GM23338 (cell line): ENCODE measurements at regions not wholly inside any gene's neighbourhood (a gene's known extent, or its start where the extent isn't known, plus 50 kb on each side); places are given as distances from the start of the nearest gene placed in this dataset.

Experiments used
- ATAC-seq: fragments of 200-7000 bp; cut with Tn5 transposase; 3 replicates; pipeline ENCODE4 v1.9.1; 2020
- DNase-seq: peaks from one replicate; pipeline ENCODE4 v3.0.0-alpha.2; 2015; ENCODE audit warnings: low spot score
- H2AFZ ChIP-seq: fragments of 200-600 bp; sonication (generic); 2 replicates; pipeline ENCODE4 v1.8.0; 2016; ENCODE audit warnings: antibody characterized with exemption, mild to moderate bottlenecking, moderate library complexity
- H3F3A ChIP-seq: fragments of 200-600 bp; sonication (generic); replicated peaks from 2 replicates; pipeline ENCODE4 v1.8.0; 2017; ENCODE audit warnings: antibody characterized with exemption, mixed run types, low read depth
- H3K27ac ChIP-seq: fragments of 200-600 bp; sonication (generic); 2 replicates; pipeline ENCODE4 v1.6.1; 2016; ENCODE audit warnings: low read depth
- H3K27me3 ChIP-seq: fragments of 200-600 bp; sonication (generic); 2 replicates; pipeline ENCODE4 v1.8.0; 2016; ENCODE audit warnings: mild to moderate bottlenecking, mixed run types, moderate library complexity; ENCODE audit not compliant: insufficient read depth
- H3K36me3 ChIP-seq: fragments of 200-600 bp; sonication (generic); 2 replicates; pipeline ENCODE4 v1.8.0; 2016; ENCODE audit warnings: mild to moderate bottlenecking; ENCODE audit not compliant: insufficient read depth
- H3K4me1 ChIP-seq: fragments of 200-600 bp; sonication (generic); 2 replicates; pipeline ENCODE4 v1.8.0; 2016; ENCODE audit warnings: mild to moderate bottlenecking, moderate library complexity; ENCODE audit not compliant: insufficient read depth
- H3K4me2 ChIP-seq: fragments of 200-600 bp; sonication (generic); 2 replicates; pipeline ENCODE4 v1.7.1; 2017; ENCODE audit warnings: mixed run types
- H3K4me3 ChIP-seq: fragments of 200-600 bp; sonication (generic); 2 replicates; pipeline ENCODE4 v1.6.1; 2016; ENCODE audit warnings: mixed run types
- H3K79me2 ChIP-seq: fragments of 200-600 bp; sonication (generic); replicated peaks from 2 replicates; pipeline ENCODE4 v1.8.0; 2017; ENCODE audit warnings: mild to moderate bottlenecking; ENCODE audit not compliant: insufficient read depth
- H3K9me2 ChIP-seq: fragments of 200-600 bp; sonication (generic); 2 replicates; pipeline ENCODE4 v1.8.0; 2017; ENCODE audit not compliant: insufficient read depth
- H4K20me1 ChIP-seq: fragments of 200-600 bp; sonication (generic); replicated peaks from 2 replicates; pipeline ENCODE4 v1.8.0; 2017; ENCODE audit warnings: mild to moderate bottlenecking; ENCODE audit not compliant: insufficient read depth
- H3K27ac Mint-ChIP-seq: 2 replicates; pipeline ENCODE4 v1.8.0; 2020; ENCODE audit warnings: inconsistent platforms, mild to moderate bottlenecking, moderate library complexity, mixed read lengths
- H3K27me3 Mint-ChIP-seq: 3 replicates; pipeline ENCODE4 v1.8.0; 2022; ENCODE audit warnings: low read depth, mild to moderate bottlenecking, moderate library complexity, mixed read lengths, inconsistent platforms; ENCODE audit not compliant: insufficient read depth, poor library complexity
- H3K36me3 Mint-ChIP-seq: 3 replicates; pipeline ENCODE4 v1.8.0; 2021; ENCODE audit warnings: low read depth, mild to moderate bottlenecking, inconsistent platforms, moderate library complexity, mixed read lengths
- H3K4me1 Mint-ChIP-seq: 3 replicates; pipeline ENCODE4 v1.8.0; 2020; ENCODE audit warnings: mild to moderate bottlenecking, inconsistent platforms, mixed read lengths
- H3K4me3 Mint-ChIP-seq: 3 replicates; pipeline ENCODE4 v1.8.0; 2021; ENCODE audit warnings: moderate library complexity, mild to moderate bottlenecking, inconsistent platforms, mixed read lengths
- H3K9me3 Mint-ChIP-seq: 3 replicates; pipeline ENCODE4 v1.8.0; 2020; ENCODE audit warnings: moderate library complexity, mild to moderate bottlenecking, inconsistent platforms, mixed read lengths
- CREB1 ChIP-seq: fragments of 250-450 bp; sonication (Bioruptor Pico); IDR thresholded peaks from 2 replicates; pipeline ENCODE4 v1.5.0; 2020; ENCODE audit warnings: low read depth, mild to moderate bottlenecking, moderate library complexity
- EZH2 ChIP-seq: fragments of 200-600 bp; sonication (generic); IDR thresholded peaks from one replicate; pipeline ENCODE4 v1.8.0; 2017; ENCODE audit warnings: antibody characterized with exemption, mild to moderate bottlenecking, low read depth; ENCODE audit not compliant: unreplicated experiment
- JUNB ChIP-seq: IDR thresholded peaks from one replicate; pipeline ENCODE4 v1.6.1; 2016; ENCODE audit warnings: antibody characterized with exemption; ENCODE audit not compliant: unreplicated experiment
- POLR2AphosphoS5 ChIP-seq: IDR thresholded peaks from 2 replicates; pipeline ENCODE4 v1.6.1; 2016; ENCODE audit warnings: antibody characterized with exemption, low read depth
- REST ChIP-seq: IDR thresholded peaks from one replicate; pipeline ENCODE4 v1.6.1; 2018; ENCODE audit warnings: antibody characterized with exemption; ENCODE audit not compliant: unreplicated experiment
- STAT1 ChIP-seq: IDR thresholded peaks from one replicate; pipeline ENCODE4 v1.6.1; 2016; ENCODE audit warnings: antibody characterized with exemption; ENCODE audit not compliant: unreplicated experiment
- ZNF114 ChIP-seq: fragments of 250-450 bp; sonication (Bioruptor Pico); IDR thresholded peaks from 2 replicates; pipeline ENCODE4 v1.5.0; 2020; ENCODE audit warnings: mild to moderate bottlenecking, moderate library complexity
- ZNF331 ChIP-seq: fragments of 250-450 bp; sonication (Bioruptor Pico); IDR thresholded peaks from 2 replicates; pipeline ENCODE4 v1.5.0; 2020; ENCODE audit warnings: low read depth, mild to moderate bottlenecking, moderate library complexity
- TF ChIP-seq, protein P1 (sequence below): IDR thresholded peaks from 2 replicates; pipeline ENCODE4 v1.6.1; 2016; ENCODE audit warnings: antibody characterized with exemption

DNA sequence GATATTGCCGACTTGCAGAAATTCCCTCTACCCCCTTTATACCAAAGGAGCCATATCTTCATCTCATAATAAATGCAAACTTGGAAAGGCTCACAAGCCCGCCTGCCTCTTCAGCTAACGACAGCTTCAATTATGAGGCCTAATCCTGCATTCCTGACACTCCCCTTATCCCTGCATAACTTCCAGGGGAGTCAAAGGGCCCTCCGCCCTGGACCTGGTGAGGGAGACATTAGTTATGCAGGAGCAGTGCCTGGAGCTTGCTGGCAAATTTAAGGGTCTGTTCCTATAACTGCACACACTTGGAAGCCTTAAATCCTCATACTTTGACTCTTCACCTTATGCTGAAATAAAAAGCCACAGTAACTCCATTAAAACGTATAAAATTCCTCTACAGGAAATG, 617.9 kb downstream of the BNC2 start:
- Mint-ChIP-seq H3K27me3 (peaks cover 4% of the 10 kb centered on the region), H3K9me3 (no peaks in the 10 kb centered on the region), H3K4me3 (no peak overlapping the region), H3K36me3 (no peaks in the 10 kb centered on the region), H3K27ac (no peak overlapping the region), H3K4me1 (peaks cover 25% of the 10 kb centered on the region)
- DNase-seq (peak; percentile 26), ATAC-seq (peak; percentile 87)
- Histone ChIP-seq H3K79me2 (no peaks in the 10 kb centered on the region), H3F3A (no peaks in the 10 kb centered on the region), H3K4me1 (peaks cover 14% of the 10 kb centered on the region), H3K4me3 (no peak overlapping the region), H3K36me3 (no peaks in the 10 kb centered on the region), H3K27ac (no peak overlapping the region), H3K9me2 (no peaks in the 10 kb centered on the region), H2AFZ (no peak overlapping the region), H4K20me1 (no peaks in the 10 kb centered on the region), H3K27me3 (no peaks in the 10 kb centered on the region), H3K4me2 (no peak overlapping the region)
- TF ChIP-seq STAT1 (no peak), ZNF331 (no peak), POLR2AphosphoS5 (no peak), JUNB (no peak), REST (no peak), CREB1 (CRISPR knock-in tag) (no peak), ZNF114 (no peak), EZH2 (no peak)
- TF ChIP-seq, protein P1, sequence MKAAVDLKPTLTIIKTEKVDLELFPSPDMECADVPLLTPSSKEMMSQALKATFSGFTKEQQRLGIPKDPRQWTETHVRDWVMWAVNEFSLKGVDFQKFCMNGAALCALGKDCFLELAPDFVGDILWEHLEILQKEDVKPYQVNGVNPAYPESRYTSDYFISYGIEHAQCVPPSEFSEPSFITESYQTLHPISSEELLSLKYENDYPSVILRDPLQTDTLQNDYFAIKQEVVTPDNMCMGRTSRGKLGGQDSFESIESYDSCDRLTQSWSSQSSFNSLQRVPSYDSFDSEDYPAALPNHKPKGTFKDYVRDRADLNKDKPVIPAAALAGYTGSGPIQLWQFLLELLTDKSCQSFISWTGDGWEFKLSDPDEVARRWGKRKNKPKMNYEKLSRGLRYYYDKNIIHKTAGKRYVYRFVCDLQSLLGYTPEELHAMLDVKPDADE = no peak

DNA sequence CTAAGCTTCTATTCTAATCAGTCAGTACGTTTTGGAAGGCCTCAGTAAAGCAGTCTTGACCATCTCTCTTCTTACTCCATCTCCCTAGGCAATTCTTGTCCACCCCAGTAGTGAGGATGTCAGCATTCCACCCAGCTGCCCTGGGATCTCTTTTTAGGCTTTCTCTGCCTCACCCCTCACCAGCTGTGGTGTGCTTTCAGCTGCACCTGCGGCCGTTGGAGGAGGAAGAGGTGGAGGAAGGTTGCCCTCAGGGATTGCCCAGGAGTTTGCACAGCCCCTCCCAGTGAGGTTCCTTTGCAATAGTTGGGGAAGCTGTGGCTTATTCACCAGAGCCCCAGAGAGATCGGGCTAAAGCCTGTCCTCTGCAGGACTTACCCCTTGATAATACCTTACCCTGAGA, 615.8 kb downstream of the BNC2 start:
- Mint-ChIP-seq H3K36me3 (no peaks in the 10 kb centered on the region), H3K4me3 (no peak overlapping the region), H3K27me3 (peaks cover 4% of the 10 kb centered on the region), H3K4me1 (peaks cover 25% of the 10 kb centered on the region), H3K9me3 (no peaks in the 10 kb centered on the region), H3K27ac (no peak overlapping the region)
- Histone ChIP-seq H3K4me1 (peaks cover 14% of the 10 kb centered on the region), H2AFZ (no peak overlapping the region), H3K27ac (no peak overlapping the region), H3K36me3 (no peaks in the 10 kb centered on the region), H3K4me3 (no peak overlapping the region), H4K20me1 (no peaks in the 10 kb centered on the region), H3K79me2 (no peaks in the 10 kb centered on the region), H3K4me2 (no peak overlapping the region), H3K9me2 (no peaks in the 10 kb centered on the region), H3K27me3 (no peaks in the 10 kb centered on the region), H3F3A (no peaks in the 10 kb centered on the region)
- TF ChIP-seq ZNF331 (no peak), ZNF114 (no peak), CREB1 (CRISPR knock-in tag) (no peak)
- TF ChIP-seq, protein P1 = no peak
- no peak for DNase-seq
- ATAC-seq = no peak
